ENCODE measurements at regions not wholly inside any gene's neighbourhood (a gene's known extent, or its start where the extent isn't known, plus 50 kb on each side); places are given as distances from the start of the nearest gene placed in this dataset.

DNA sequence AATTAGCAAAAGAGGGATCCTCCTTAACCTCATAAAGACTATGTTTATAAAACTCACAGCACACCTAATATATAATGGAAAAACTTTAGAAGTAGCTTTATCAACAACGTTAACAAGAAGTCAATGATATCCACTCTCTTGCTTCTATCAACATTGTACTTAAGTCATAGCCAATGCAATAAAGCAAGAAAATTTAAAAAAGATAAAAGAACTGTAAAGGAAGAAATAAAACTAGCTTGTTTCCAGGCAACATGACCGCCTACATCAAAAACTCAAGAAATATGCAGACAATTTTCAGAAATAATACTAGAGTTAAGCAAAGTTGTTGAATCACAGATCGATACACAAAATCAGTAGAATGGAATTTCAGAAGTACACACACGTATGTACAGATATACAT, 375.5 kb upstream of the SPRED2 start:
- no peaks in the 10 kb centered on the region for H3K4me1 ChIP-seq (ENCODE audit: insufficient read depth, low read length)
- no peaks in the 10 kb centered on the region for H3K36me3 ChIP-seq (ENCODE audit: insufficient read depth, low read length)
- no peaks in the 10 kb centered on the region for H3K9me3 ChIP-seq (ENCODE audit: control insufficient read depth, insufficient read depth, low read length)
- no peak overlapping the region for H3K9ac ChIP-seq (ENCODE audit: low read depth, low read length)

DNA sequence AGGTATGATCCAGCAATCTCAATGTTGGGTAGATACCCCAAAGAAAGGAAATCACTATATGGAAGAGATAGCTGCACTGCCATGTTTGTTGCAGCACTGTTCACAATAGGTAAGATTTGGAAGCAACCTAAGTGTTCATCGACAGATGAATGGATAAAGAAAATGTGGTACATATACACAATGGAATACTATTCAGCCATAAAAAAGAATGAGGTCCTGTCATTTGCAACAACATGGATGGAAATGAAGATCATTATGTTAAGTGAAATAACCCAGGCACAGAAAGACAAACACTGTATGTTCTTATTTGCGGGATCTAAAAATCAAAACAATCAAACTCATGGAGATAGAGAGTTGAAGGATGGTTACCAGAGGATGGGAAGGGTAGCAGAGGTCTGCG, 372.4 kb upstream of the SPRED2 start:
- Histone ChIP-seq H3K4me1 (ENCODE audit: insufficient read depth, low read length) (no peaks in the 10 kb centered on the region), H3K9me3 (ENCODE audit: control insufficient read depth, insufficient read depth, low read length) (no peaks in the 10 kb centered on the region), H3K36me3 (ENCODE audit: insufficient read depth, low read length) (no peaks in the 10 kb centered on the region), H3K9ac (ENCODE audit: low read depth, low read length) (no peak overlapping the region)

DNA sequence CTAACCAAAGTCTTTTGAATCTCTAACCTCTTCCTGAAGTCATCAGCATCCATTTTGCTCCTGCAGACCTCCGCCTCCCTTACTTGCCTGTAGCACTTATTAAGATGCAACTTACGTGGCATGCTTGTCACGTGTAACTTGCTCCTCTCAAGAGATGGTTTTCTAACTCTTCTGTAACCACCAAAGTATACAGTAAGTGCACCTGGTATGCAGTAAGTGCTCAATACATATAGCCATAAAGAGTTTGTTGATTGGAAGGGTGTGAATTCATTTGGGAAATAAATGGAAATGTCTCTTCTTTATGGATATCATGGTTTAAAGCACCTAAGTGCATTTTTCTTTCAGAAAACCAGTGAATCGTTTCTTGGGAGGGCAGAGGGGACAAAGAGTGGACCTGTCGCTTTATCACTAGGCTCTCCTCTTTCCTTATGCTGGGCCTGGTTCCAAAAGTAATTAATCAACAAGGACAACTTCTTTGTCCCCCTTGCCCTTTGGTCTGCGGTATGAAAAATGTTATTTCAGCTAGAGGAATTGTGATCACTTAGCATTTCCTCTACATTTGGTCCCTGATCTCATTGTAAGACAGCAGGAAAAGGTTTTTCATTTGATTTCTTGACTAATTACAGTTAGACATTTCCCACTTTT, 370.0 kb upstream of the SPRED2 start:
- no peaks in the 10 kb centered on the region for H3K36me3 ChIP-seq (ENCODE audit: insufficient read depth, low read length)
- H3K9ac ChIP-seq (ENCODE audit: low read depth, low read length) = no peak overlapping the region
- no peaks in the 10 kb centered on the region for H3K4me1 ChIP-seq (ENCODE audit: insufficient read depth, low read length)
- no peaks in the 10 kb centered on the region for H3K9me3 ChIP-seq (ENCODE audit: control insufficient read depth, insufficient read depth, low read length)

DNA sequence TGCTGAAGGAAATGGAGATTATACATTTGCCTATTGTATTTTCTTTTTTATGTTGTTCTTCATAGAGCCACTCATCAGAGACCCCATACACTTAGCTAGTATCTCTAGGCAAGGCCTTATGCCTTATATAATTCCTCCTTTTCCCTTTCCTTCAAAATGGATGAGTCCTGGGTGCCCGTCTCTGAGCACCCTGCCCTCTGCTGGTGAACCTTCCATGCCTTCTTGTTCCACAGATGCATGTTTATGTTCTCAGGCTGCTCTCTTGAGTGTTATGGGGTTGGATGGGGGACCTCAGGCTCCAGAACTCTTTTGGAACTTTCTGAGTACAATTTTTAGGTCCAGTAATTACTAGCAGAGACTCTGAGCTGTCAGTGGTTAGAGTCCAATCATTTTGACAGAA, 368.6 kb upstream of the SPRED2 start:
- H3K4me1 ChIP-seq (ENCODE audit: insufficient read depth, low read length) = no peaks in the 10 kb centered on the region
- no peaks in the 10 kb centered on the region for H3K36me3 ChIP-seq (ENCODE audit: insufficient read depth, low read length)

DNA sequence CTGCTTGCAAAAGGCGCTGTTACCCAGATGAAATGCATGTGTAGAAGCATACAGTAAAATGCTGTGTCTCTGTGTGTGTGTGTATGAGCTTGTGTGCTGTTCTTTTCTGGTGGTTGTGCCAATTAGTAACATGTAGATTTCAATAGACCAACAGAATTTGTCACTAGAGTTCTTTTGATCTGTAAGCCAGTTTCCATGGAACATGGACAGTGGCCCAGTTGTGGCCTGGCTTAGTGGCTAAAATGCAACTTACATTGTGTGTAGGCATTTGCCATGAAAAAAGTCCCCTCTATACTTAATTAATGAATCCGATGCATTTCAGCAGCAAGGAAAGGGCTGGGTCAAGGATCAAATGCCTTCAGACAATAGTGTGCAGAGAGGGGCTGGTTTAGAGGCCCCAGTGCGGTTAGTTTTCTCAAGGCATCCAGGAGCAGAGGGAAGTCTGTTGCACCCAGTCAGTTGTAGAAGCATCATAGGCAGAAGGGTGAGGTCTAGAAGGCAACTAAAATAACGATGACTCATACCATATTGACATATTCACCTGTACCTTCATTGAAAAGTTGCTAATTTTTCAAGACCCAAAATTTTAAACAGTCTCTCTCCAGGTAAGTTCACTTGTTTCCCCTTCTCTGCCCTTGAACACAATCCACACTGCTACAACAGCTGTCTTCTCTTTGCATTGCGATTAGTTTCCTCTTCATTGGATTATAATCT, 366.9 kb upstream of the SPRED2 start:
- Histone ChIP-seq H3K9ac (ENCODE audit: low read depth, low read length) (no peak overlapping the region), H3K36me3 (ENCODE audit: insufficient read depth, low read length) (no peaks in the 10 kb centered on the region), H3K4me1 (ENCODE audit: insufficient read depth, low read length) (no peaks in the 10 kb centered on the region), H3K9me3 (ENCODE audit: control insufficient read depth, insufficient read depth, low read length) (no peaks in the 10 kb centered on the region)

More for the DNA sequence above, 368.6 kb upstream of the SPRED2 start:
- Histone ChIP-seq H3K9ac (ENCODE audit: low read depth, low read length) (no peak overlapping the region), H3K9me3 (ENCODE audit: control insufficient read depth, insufficient read depth, low read length) (no peaks in the 10 kb centered on the region)

DNA sequence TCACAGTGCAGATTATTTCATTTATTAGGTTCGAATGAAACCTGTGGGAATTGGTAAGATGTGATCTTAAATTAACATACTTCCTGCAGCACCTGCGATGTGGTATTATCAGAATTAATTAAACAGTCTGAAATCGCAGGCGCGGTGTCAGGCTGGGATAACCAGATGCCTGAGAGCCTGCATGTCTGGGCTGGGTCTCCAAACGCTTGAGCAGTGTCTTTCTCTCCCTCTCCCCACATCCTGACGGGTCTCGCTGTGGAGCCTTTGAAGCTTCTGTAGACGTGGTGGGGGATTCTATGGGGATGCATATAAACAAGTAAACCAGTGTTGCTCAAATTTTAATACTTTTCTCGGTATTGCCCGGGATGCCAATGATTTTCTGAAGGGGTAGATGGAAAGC, 366.2 kb upstream of the SPRED2 start:
- no peaks in the 10 kb centered on the region for H3K36me3 ChIP-seq (ENCODE audit: insufficient read depth, low read length)
- H3K9ac ChIP-seq (ENCODE audit: low read depth, low read length) = no peak overlapping the region
- no peaks in the 10 kb centered on the region for H3K4me1 ChIP-seq (ENCODE audit: insufficient read depth, low read length)
- H3K9me3 ChIP-seq (ENCODE audit: control insufficient read depth, insufficient read depth, low read length) = no peaks in the 10 kb centered on the region

DNA sequence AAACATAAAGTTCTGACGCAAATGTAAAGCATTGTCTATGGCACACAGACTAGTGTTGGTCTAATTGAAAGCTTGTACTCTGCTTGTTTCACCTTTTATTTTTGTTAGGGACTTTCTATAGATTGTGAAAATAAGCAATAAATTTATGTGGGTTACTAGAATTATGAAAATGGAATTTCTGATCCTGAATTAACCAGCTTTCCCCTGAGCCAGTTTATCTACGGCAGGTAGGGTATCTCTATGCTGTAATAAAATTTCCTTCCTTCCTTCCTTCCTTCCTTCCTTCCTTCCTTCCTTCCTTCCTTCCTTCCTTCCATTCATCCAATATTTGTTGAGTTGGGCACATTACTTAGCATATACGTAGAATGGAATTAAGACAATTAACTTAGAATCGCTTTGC, 362.6 kb upstream of the SPRED2 start:
- no peak overlapping the region for H3K9ac ChIP-seq (ENCODE audit: low read depth, low read length)
- no peaks in the 10 kb centered on the region for H3K4me1 ChIP-seq (ENCODE audit: insufficient read depth, low read length)

DNA sequence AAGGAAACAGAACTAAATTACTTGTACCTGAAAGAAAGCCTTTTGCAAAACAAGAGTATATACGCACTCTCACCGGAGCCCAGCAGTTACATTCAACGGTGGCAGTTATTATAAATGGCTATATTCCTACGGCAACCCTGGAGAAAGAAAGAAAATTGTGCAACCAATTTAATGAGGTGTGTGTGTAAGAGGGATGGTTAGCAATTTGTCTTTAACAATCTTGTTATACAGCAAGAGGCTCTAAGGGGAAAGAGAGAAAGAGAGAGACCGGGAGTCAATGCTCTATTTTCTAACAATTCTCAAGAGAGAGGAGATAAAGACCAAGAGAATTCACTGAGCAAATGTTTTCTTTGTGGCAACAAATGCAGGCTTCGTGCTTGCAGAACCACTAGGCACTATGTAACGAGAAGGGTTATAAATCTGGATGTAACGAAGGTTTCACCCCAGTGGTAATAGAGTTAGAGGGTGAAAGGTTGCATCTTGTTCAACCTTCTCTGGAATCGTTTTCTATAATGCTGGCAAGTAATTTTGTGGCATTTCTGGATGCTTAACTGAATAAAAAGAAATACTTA, 359.1 kb upstream of the SPRED2 start:
- no peaks in the 10 kb centered on the region for H3K36me3 ChIP-seq (ENCODE audit: insufficient read depth, low read length)
- no peak overlapping the region for H3K9ac ChIP-seq (ENCODE audit: low read depth, low read length)
- H3K4me1 ChIP-seq (ENCODE audit: insufficient read depth, low read length) = no peaks in the 10 kb centered on the region
- H3K9me3 ChIP-seq (ENCODE audit: control insufficient read depth, insufficient read depth, low read length) = no peaks in the 10 kb centered on the region

More for the DNA sequence above, 362.6 kb upstream of the SPRED2 start:
- no peaks in the 10 kb centered on the region for H3K9me3 ChIP-seq (ENCODE audit: control insufficient read depth, insufficient read depth, low read length)
- H3K36me3 ChIP-seq (ENCODE audit: insufficient read depth, low read length) = no peaks in the 10 kb centered on the region

DNA sequence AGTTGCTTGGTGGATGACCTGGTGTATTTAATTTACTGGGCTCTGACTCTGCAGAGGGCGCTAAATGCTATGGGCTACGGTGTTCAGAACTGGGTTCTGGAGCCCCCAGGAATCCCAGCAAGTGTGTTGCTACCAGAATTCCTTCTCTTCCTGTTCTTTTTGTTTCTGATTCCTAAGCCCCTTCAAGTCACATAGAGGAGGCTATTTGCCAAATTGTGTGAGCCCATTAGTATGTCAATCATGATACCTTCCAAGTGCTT, 358.2 kb upstream of the SPRED2 start:
- H3K4me1 ChIP-seq (ENCODE audit: insufficient read depth, low read length) = no peaks in the 10 kb centered on the region
- no peak overlapping the region for H3K9ac ChIP-seq (ENCODE audit: low read depth, low read length)
- H3K36me3 ChIP-seq (ENCODE audit: insufficient read depth, low read length) = no peaks in the 10 kb centered on the region
- H3K9me3 ChIP-seq (ENCODE audit: control insufficient read depth, insufficient read depth, low read length) = no peaks in the 10 kb centered on the region

DNA sequence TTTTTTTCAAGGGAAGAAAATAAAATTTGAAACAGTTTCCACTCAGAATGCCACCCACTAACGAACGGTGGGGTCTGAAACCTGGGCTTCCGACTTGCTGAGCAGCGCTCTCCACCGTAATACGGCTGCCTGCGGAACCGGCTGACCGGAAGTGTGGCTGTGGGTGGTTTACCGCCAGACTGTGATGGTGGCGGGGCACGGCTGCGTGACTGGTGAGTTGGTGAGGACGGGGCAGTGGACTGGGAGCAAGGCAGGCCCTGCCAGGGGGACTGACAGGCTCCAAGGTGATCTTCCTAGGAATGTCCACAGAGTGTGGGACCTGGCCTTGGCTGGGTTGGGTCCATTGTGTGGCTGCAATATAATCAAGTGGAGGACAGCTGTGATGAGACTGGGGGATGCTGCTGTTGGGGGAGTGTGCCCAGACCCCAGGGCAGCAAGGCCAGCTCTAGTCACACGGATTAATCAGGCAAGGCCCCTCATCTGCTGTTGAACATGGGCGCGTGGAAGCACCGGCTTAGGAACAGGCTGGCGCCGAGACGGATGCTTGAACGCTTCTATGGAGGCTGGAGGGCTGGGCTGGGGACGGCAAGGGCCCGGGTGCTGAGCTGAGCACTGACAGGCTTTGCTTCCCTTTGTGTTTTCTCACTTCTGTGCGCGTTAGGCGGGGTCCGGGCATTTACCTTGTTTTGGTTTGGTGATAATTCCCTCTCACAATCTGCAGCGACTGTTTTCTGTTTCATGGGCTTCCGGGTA, 357.7 kb upstream of the SPRED2 start:
- Histone ChIP-seq H3K9ac (ENCODE audit: low read depth, low read length) (no peak overlapping the region), H3K4me1 (ENCODE audit: insufficient read depth, low read length) (no peaks in the 10 kb centered on the region), H3K36me3 (ENCODE audit: insufficient read depth, low read length) (no peaks in the 10 kb centered on the region), H3K9me3 (ENCODE audit: control insufficient read depth, insufficient read depth, low read length) (no peaks in the 10 kb centered on the region)

DNA sequence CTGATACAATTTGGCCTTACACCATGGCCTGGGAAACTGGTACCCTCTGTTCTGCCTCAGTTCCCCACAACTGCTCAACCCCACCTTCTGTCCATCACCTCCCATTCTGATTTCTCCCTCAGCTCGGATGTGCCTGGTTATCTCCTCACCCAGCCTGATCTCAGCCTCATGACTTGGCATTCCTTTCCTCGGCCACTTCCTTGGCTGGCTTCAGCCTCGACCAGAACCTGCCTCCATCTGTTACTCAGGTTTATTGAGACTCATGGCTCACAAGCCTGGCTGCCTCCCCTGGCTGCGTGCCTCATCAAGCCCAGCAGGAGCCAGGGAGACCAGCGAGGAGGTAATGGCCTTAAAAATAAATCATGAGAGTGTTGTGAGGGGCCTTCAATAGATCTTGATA, 356.2 kb upstream of the SPRED2 start:
- Histone ChIP-seq H3K9me3 (ENCODE audit: control insufficient read depth, insufficient read depth, low read length) (no peaks in the 10 kb centered on the region), H3K9ac (ENCODE audit: low read depth, low read length) (no peak overlapping the region), H3K4me1 (ENCODE audit: insufficient read depth, low read length) (no peaks in the 10 kb centered on the region), H3K36me3 (ENCODE audit: insufficient read depth, low read length) (no peaks in the 10 kb centered on the region)

DNA sequence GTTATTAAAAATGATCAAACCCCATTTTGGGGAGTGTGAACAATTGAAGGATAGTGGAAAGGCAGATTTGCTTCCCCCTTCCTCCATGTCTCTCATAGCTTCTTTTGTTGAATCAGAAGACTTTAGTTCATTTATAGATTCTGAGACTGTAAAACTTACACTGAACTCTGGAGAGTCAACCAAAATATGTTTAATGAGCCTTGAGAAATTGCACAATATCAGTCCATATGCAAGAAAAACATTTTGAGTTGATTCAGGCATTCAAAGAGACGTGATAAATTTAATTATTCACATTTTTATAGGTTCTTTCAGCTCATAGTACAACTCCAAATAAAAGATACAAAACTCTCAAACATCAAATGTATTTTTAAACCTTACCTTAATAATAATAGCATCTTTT, 354.4 kb upstream of the SPRED2 start:
- Histone ChIP-seq H3K9ac (ENCODE audit: low read depth, low read length) (no peak overlapping the region), H3K36me3 (ENCODE audit: insufficient read depth, low read length) (no peaks in the 10 kb centered on the region), H3K9me3 (ENCODE audit: control insufficient read depth, insufficient read depth, low read length) (no peaks in the 10 kb centered on the region), H3K4me1 (ENCODE audit: insufficient read depth, low read length) (no peaks in the 10 kb centered on the region)

DNA sequence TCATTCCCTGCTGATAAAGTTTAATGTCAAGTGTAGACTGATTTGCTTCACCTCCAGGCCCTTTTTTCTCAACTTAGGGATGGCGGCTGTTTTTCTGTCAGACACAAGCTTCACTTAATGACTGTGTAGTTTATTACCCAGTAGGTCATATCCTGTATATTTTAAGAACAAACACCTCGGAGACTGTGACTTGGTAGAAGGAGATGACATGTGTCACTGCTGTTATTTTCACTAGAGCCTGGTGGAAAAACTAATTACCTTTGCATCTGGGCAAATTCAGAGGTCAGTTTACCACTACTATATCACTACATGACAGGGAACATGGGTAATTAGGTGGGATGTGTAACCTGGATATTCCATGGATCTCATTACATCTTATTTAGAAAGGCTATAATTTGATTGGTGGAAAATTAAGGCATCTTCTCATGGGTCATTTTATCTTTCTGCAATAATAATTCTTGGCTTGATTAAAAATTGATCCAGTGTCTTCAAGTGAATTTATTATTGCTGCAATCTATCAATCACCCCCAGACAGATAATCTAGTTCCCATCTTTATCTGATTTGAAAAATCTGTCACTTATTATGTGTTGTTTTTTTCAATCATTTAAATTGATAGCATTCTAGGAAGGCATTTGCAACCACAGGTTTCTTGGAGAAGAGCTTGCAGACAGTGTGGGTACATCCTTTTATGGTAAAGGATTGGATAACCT, 353.8 kb upstream of the SPRED2 start:
- Histone ChIP-seq H3K9me3 (ENCODE audit: control insufficient read depth, insufficient read depth, low read length) (no peaks in the 10 kb centered on the region), H3K9ac (ENCODE audit: low read depth, low read length) (no peak overlapping the region), H3K36me3 (ENCODE audit: insufficient read depth, low read length) (no peaks in the 10 kb centered on the region), H3K4me1 (ENCODE audit: insufficient read depth, low read length) (no peaks in the 10 kb centered on the region)

DNA sequence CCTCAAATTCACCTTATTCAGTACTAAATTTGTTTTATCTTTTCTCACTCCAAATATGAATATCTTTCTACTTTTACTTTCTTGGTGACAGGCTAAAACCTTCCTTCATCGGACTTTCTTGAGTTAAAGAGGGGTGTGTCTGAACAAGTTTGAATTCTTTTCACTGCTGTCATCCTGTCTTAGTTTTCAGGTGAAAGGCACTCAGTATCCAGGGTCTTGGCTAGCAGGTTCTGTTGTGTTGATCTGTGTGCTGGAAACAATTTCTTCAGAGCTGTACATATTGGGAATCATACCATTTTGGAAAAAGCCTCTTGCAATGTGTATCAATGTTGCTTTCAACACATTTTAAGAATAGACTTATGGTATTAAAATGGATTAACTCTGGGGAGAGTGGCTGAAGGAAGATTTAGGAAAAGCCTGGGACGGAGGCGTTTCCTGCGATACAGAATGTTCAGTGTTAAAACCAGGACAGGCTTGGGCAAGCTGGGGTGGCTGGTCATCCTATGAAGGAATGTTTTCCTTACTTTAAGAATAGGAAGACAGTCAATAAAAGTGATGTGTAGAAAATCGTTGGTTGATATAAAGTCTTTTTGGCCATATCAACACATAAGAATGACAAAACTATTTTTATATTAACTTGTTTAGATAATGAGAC, 350.7 kb upstream of the SPRED2 start:
- H3K9me3 ChIP-seq (ENCODE audit: control insufficient read depth, insufficient read depth, low read length) = no peaks in the 10 kb centered on the region
- H3K4me1 ChIP-seq (ENCODE audit: insufficient read depth, low read length) = no peaks in the 10 kb centered on the region
- H3K36me3 ChIP-seq (ENCODE audit: insufficient read depth, low read length) = no peaks in the 10 kb centered on the region
- no peak overlapping the region for H3K9ac ChIP-seq (ENCODE audit: low read depth, low read length)
